Midbrain (tissue), 1 donor: ENCODE measurements at regions not wholly inside any gene's neighbourhood (a gene's known extent, or its start where the extent isn't known, plus 50 kb on each side); places are given as distances from the start of the nearest gene placed in this dataset.

Experiments used
- DNase-seq: peaks from one replicate; lab custom pipeline; 2025; lab: John Stamatoyannopoulos, UW

GRCh38 chr9:93900971-93901861 lies 53.9 kb downstream of the BARX1 start:
- DNase-seq, result no peak

- no peak for DNase-seq
Measured at GRCh38 chr9:93900436-93900819, 54.7 kb downstream of the BARX1 start.

GRCh38 chr9:93899609-93900435 lies 55.3 kb downstream of the BARX1 start:
- DNase-seq, result no peak

GRCh38 chr9:93898502-93899426 lies 56.4 kb downstream of the BARX1 start:
- DNase-seq, result no peak

GRCh38 chr9:93898026-93898425 lies 57.1 kb downstream of the BARX1 start:
- DNase-seq, result no peak

GRCh38 chr9:93897075-93897970 lies 57.8 kb downstream of the BARX1 start:
- DNase-seq, result no peak

GRCh38 chr9:93896496-93897033 lies 58.6 kb downstream of the BARX1 start:
- DNase-seq, result no peak

- DNase-seq, result no peak
Measured at GRCh38 chr9:93896093-93896492, 59.1 kb downstream of the BARX1 start.

GRCh38 chr9:93895535-93895934 lies 59.6 kb downstream of the BARX1 start:
- DNase-seq, result no peak

GRCh38 chr9:93894691-93895079 lies 60.5 kb downstream of the BARX1 start:
- DNase-seq, result no peak

GRCh38 chr9:93893899-93894690 lies 61.1 kb downstream of the BARX1 start:
- DNase-seq, result no peak

- DNase-seq, result no peak
Measured at GRCh38 chr9:93893194-93893593, 62.0 kb downstream of the BARX1 start.

GRCh38 chr9:93892748-93893147 lies 62.4 kb downstream of the BARX1 start:
- no peak for DNase-seq

GRCh38 chr9:93891549-93892310 lies 63.4 kb downstream of the BARX1 start:
- no peak for DNase-seq

GRCh38 chr9:93891050-93891449 lies 64.1 kb downstream of the BARX1 start:
- DNase-seq, result no peak

GRCh38 chr9:93890436-93890935 lies 64.7 kb downstream of the BARX1 start:
- DNase-seq, result no peak

GRCh38 chr9:93886911-93887310 lies 68.2 kb downstream of the BARX1 start:
- DNase-seq, result no peak

GRCh38 chr9:93884808-93885207 lies 70.3 kb downstream of the BARX1 start:
- no peak for DNase-seq
